ENCODE measurements at regions not wholly inside any gene's neighbourhood (a gene's known extent, or its start where the extent isn't known, plus 50 kb on each side); places are given as distances from the start of the nearest gene placed in this dataset.

DNA sequence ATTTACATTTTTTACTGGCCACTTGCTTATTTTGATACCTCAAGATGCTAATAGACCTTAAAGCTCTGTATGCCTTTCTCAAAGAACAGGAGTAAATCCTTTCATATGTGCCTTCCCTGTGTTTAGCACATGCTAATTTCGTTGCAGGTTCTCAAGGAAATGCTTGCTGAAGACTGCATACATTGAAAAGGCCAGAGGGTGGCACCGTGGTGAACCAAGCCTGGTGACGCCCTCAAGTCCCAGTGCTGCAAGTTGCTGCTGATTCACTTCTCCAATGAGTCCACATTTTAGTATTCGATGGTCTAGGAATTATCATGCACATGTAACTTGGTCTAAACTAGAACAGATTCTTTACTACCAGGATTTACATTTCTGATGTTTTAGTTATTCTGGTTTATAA is 94.1 kb downstream of the CLDN17 start:
- TF ChIP-seq, protein P1, sequence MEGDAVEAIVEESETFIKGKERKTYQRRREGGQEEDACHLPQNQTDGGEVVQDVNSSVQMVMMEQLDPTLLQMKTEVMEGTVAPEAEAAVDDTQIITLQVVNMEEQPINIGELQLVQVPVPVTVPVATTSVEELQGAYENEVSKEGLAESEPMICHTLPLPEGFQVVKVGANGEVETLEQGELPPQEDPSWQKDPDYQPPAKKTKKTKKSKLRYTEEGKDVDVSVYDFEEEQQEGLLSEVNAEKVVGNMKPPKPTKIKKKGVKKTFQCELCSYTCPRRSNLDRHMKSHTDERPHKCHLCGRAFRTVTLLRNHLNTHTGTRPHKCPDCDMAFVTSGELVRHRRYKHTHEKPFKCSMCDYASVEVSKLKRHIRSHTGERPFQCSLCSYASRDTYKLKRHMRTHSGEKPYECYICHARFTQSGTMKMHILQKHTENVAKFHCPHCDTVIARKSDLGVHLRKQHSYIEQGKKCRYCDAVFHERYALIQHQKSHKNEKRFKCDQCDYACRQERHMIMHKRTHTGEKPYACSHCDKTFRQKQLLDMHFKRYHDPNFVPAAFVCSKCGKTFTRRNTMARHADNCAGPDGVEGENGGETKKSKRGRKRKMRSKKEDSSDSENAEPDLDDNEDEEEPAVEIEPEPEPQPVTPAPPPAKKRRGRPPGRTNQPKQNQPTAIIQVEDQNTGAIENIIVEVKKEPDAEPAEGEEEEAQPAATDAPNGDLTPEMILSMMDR (IDR thresholded peaks at IDR 0.05; ENCODE audit: insufficient read depth, low read depth, low read length), result peak; percentile 14
- TF ChIP-seq EZH2 (IDR thresholded peaks at IDR 0.05; ENCODE audit: insufficient read depth, low read length), result no peak

All from astrocyte (in vitro differentiated cells and primary cell).